ENCODE measurements at regions not wholly inside any gene's neighbourhood (a gene's known extent, or its start where the extent isn't known, plus 50 kb on each side); places are given as distances from the start of the nearest gene placed in this dataset.
A peak's percentile ranks its signal among the peaks of the same experiment; 100 is the strongest.
"Not testable (repeated sequence)": the region's sequence is repeated elsewhere in the genome, so short reads cannot be mapped to it uniquely, and the experiment has no call there.

GRCh38 chr5:179407191-179408175 lies 62.2 kb upstream of the ADAMTS2 start:
- DNase-seq: no peak

DNA sequence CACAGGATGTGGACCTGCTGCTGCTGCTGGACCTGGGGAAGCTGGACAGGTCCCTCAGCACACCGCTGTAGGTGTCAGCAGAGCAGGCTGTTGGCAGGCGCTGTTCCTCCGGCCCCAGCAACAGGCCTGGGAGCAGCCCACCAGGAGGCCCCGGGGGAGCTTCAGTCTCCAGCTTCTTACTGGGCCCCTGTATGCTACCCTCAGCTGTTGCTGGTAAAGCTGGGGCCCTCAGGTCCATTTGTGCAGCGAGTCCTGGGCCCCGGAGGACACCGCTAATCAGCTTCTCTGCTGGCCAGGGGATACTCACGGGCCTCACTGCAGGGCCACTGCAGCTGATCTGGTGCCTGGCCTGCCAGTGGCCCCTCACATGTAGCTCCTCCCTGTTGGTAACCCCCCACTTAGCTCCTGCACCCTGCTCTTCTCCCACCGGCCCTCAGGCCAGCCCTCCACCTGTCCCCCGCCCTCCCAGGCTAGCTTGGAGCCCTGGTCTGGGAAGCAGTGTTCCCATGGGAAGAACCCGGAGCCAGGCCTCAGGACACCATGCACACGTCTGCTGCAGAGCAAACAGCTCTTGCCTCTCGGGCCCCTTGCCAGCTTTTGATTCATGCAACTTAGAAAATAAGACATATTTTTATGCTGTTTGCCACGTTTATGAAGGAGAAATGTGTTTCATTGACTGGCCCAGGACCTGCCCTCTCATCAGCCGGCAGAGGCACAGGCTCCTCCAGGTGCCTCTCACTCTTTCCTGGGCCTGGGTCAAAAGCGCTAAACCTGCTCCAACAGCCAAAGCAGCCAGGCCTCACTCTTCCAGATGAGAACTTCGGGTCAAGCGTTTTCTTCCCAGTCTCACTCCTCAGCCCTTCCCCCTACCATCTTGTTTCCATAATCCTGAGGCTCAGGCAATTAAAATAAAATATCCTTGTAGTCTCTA lies 61.0 kb upstream of the ADAMTS2 start:
- DNase-seq: no peak

- no peak for DNase-seq
Measured at GRCh38 chr5:179405426-179406030, 60.3 kb upstream of the ADAMTS2 start.

DNA sequence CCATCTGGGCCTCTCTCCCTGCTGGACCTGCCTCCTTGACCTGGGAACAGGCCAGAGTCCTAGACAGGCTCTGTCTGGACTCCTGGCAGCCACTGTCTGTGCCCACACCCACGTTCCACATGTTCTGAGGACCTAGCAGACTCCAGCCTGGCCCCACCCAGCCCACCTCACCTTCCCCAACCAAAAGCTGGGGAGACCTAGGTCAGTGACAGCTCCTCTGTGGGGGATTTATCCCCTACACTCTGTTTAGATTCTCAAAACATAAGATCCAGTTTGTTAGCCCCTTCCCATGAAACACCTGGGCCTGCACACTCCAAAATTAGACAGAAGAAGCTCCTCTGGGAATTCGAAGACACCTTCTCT lies 59.8 kb upstream of the ADAMTS2 start:
- DNase-seq: no peak

GRCh38 chr5:179404321-179405053 lies 59.2 kb upstream of the ADAMTS2 start:
- DNase-seq: peak; percentile 54

- no peak for DNase-seq
Measured at GRCh38 chr5:179403426-179404147, 58.3 kb upstream of the ADAMTS2 start.

DNA sequence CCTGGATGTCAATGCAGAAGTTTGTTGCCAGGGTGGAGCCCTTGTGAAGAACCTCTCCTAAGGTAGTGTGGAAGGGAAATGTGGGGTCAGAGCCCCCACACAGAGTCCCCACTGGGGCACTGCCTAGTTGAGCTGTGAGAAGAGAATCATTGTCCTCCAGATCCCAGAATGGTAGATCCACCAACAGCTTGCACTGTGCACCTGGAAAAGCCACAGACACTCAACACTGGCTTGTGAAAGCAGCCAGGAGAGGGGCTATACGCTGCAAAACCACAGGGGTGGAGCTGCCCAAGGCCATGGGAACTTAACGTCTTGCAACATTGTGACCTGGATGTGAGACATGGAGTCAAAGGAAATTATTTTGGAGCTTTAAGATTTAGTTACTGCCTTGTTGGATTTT lies 55.2 kb upstream of the ADAMTS2 start:
- DNase-seq: not testable (repeated sequence)

- DNase-seq: no peak
Measured at GRCh38 chr5:179400020-179400419, 54.8 kb upstream of the ADAMTS2 start.

- DNase-seq: not testable (repeated sequence)
Measured at GRCh38 chr5:179399327-179399726, 54.1 kb upstream of the ADAMTS2 start.

GRCh38 chr5:179397516-179397915 lies 52.3 kb upstream of the ADAMTS2 start:
- DNase-seq: no peak
